ENCODE measurements at regions not wholly inside any gene's neighbourhood (a gene's known extent, or its start where the extent isn't known, plus 50 kb on each side); places are given as distances from the start of the nearest gene placed in this dataset.
"Not testable (repeated sequence)": the region's sequence is repeated elsewhere in the genome, so short reads cannot be mapped to it uniquely, and the experiment has no call there.

DNA sequence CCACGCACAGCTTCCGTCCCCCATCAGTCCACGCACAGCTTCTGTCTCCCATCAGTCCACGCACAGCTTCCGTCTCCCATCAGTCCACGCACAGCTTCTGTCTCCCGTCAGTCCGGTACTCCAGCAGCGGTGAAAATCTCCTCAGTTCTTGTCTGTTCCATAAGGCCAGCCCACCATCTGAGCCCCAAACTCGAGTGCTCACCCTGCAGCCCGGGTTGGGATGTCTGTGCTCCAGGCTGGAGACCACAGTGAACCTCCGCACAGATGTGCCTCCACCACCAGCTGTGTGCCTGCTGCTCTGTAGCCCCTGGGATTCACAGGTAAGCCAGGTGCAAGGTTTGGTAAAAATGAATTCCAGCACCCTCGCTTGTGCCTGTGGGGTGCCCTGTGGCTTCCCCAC is 258.6 kb downstream of the NPHP4 start:
- no peak for DNase-seq (ENCODE audit: low read depth)

DNA sequence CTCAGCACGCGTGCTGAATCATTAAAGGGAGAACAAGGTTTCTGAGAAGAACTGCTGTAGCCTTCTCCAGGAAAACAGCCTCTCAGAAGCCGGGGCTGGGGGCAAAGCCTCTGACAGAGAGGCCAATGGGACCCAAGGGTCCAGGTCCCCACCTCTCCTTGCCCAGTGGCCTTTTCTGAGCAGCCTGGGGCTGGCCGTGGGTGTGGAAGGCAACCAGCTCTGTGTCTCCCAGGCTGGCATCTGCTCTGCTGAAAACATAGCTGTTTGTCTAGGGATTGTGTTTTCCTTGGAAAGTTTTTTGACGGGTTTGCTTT is 261.2 kb downstream of the NPHP4 start:
- no peak for DNase-seq (ENCODE audit: low read depth)

DNA sequence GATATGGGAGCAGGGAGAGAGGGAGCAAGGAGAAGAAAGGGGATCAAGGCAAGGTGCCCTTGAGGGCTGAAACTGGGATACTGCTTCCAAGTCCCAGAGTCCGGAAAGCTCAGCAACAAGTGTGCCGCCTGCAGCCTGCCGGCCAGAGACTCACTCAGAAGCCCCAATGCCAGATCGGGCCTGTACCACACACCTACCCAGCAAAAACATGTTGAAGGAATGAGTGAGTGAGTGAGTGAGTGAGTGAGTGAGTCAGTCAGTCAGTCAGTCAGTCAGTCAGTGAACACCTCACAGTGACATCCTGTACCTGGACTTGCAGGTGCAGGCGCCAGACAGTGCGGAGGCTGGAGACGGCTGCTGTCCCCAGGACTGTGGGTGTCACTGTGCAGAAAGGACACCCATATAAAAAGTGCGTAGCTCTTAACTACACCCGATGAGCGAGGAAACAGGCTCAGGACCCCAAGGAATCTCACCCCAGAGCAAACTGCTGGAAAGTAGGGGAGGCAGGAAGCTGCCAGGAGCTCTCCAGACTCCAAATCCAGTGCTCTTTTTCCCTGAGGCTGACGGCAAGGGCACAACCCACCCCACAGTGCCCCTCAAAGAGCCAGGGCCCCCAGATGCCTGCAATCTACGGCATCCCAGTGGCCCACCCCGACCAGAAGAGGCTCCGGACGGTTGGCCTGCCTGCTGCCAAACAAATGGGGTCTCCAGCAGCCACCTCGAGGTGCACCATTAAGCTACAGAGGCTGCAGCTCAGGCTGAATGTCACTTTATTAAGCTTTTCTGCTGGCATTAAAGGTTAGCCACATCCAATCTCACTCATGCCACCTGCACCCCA is 261.7 kb downstream of the NPHP4 start:
- no peak for DNase-seq (ENCODE audit: low read depth)

DNA sequence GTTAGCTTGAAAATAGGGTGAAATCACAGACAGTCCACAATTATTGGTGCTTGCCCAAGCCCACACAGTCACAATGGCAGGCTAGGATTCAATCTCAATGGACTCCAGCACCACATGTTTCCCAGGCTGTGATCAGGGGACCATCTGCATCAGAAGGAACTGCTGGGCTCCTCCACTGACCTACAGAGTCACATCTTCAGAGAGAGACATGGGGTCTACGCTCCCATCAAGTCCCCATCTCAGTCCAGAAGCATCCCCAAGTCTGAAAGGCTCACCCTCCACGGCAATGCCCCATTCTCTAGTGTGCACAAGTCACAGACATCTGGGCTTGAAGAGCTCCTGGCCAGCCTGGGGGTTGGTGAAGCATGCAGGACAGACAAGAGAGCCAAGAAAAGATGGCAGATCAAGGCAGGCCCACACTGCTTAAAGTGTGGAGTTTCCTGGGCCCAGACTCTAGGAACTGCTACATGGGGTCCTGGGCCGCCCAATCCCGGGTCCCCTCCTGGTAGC is 262.5 kb downstream of the NPHP4 start:
- DNase-seq (ENCODE audit: low read depth), result no peak

DNA sequence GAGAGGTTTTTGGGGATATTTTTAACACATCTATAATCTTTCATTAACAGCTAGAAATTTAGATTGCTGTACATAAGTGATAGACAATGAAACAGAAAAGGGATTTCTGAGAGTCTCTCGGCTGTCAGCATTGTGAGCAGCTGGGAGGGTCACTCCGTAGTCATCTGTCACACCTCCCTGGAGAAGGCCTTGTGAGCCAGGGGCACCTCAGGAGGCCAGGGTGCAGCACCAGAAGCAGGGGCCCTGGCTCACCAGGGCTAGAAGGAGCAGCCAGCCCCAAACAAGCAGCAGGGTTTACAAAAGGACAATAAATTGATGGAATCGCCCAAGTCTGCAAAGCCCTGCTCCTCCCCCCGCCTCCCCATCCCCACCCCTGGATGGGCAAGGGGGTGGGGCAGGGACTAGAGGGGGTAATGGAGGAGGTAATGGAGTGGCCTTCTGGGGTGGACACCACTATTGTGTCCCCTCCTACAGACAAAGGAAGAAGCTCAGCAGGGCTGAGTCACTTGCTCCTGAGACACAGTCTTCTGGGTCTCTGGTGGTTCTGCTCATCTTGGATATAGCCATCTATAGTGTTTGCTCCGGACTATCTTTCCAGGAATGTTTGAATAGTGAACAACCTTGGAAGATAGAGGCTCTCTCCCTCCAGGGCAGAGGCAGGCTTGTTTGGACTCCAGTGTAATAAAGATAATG is 263.4 kb downstream of the NPHP4 start:
- no peak for DNase-seq (ENCODE audit: low read depth)

DNA sequence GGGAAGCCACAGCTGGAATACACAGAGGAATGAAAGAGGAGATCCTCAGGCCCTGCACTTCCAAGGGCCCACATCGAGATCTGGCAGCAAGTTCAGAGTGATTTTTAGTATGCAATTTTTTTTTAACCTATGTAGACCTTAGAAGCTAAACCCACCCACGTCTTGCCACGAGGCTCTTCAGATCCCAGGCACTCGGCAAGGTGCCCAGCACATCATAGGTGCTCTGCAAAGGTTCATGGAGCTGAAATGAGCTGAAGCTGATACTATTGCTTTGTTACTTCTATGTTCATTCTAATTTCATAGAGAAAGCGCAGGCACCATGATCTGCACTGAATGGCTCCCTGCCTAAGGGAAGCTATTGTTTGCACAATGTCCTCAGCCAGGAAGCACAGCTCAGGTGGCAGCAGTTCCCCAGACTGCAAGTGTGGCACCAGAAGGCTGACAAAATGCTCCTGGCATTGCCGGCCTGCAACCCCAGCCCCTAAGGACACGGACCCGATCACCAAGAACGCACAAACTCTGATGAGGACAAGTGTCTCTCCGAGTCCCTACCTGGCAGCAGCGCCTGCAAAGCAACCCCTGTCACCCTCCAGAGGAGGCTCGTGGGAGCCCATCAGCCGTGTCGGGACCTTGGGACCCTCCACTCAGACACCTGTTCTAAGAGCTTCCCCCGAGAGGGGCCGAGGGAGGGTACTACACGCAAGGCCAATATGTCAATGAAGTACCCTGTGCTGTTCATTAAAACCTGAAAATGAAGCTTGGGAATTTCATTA is 264.2 kb downstream of the NPHP4 start:
- no peak for DNase-seq (ENCODE audit: low read depth)

DNA sequence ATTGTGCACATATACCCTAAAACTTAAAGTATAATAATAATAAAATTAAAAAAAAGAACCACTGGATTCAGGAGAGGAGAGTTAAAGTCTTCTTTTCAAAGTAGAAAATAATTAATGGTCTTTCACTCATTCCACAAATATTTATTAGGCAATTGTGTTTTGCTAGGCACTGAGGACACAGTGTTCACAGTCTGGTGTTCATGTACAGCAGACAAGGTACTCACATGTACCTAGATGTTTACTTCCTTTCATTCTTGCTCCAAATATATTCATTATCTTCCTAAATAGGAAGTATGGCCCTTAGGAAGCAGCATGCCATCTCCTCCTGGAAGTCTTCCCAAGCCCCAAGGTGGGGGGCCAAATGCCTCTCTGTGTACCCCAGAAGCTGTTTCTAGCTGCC is 265.0 kb downstream of the NPHP4 start:
- DNase-seq (ENCODE audit: low read depth), result no peak

DNA sequence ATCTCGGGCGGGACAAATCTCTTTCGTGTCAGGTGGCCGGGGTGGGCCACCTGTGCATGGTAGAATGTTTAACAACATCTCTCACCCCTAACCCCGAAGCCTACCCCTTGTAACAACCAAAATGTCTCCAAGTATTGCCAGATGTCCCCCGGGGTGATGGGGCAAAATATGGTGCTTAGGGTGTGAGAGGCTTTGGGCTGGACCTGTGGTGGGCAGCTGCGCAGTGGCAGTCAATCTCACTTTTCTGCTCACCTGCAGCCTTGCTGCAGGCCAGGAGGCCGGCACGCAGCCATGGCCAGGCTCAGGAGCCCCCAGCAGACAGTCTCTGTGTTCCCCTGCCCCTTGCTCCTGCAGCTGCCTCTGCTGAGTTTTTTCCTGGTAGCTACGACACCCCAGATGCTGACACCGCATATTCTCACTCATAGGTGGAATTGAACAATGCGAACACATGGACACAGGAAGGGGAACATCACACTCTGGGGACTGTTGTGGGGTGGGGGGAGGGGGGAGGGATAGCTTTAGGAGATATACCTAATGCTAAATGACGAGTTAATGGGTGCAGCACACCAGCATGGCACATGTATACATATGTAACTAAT is 265.5 kb downstream of the NPHP4 start:
- not testable (repeated sequence) for DNase-seq (ENCODE audit: low read depth)

DNA sequence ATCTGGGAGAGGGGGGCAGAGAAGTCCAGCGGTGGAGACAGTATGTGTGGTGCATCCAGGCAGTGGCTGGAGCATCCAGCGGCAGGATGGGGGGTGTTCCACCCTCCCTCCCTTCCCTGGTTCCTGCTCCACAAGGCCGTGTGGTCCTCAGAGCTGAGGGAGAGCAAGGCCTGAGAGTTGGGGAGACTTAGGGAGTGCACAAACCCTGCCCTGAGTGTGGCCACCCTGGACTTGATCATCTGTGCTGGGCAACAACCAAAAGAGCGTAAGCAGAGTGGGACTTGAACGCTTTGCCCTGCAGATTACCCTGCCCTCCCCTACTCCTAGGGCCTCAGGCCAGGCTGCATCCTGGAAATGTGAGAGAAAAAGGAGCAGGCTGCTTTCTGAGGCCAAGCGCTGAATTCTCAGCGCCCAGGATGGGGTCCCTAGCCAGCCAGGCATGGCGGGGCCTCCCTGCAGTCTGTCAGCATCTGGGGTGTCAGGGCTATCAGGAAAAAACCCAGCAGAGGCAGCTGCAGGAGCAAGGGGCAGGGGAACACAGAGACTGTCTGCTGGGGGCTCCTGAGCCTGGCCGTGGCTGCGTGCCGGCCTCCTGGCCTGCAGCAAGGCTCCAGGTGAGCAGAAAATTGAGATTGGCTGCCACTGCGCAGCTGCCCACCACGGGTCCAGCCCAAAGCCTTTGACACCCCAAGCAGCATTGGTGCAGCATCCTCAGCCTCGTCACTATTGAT is 266.2 kb downstream of the NPHP4 start:
- DNase-seq (ENCODE audit: low read depth), result no peak

DNA sequence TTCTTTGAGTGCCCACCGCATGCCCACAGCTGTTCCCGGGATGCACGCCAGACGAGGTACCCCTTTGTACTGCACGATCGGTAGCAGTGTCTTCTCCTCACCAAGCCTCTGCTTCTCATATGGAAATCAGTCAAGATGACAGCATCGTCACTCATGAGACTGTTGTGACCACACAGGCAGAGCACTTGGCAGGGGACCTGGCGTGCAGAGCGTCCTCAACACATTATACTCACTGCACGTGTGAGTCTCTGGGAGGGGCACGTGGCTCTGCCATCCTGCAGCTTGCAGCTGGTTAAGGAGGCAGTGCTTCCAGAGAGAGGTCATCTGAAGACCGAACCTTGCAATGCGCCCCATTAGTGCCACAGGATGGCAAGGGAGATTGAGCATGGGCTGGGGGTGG is 266.8 kb downstream of the NPHP4 start:
- no peak for DNase-seq (ENCODE audit: low read depth)

DNA sequence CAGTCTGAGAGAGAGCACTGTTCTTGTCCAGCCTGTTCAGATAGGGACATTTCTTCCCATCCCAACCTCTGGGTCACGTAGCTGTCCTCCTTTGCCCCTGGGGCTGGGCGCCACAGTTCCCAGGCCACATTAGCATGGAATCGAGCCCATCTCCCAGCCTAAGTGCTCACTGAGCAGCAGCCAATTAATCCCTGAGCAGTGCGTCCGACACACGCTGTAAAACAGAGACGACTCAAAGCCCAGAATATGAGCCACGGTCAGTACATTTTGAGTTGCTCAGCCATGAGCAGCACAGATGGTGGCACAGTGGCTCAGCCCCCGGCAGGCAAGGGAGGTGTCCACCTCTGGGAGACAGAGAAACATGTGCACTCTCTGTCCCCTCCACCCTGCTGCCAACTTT is 267.4 kb downstream of the NPHP4 start:
- DNase-seq (ENCODE audit: low read depth), result no peak

DNA sequence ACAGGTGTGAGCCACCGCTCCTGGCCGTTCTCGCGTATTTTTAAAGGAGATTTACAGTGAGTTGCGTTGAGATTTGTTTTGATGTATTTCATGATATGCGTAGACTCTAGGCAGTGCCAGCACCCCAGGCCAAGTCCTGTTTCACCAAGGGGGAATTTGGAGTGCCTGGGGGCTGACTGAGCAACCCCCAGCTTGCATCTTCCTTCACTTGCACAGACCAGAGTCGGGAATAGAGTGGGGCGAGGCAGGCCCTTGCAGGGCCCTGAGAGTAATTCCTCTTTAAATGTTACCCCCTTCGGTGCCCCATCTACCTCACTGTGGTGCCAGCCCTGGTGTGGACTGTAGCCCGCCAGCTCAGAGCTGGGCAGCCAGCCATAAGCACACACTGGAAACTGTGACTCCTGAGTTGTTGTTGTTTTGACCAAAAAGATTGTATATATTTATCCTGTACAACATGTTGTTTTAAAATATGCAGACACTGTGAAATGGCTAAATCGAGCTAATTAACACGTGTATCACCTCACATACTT is 269.5 kb downstream of the NPHP4 start:
- no peak for DNase-seq (ENCODE audit: low read depth)

DNA sequence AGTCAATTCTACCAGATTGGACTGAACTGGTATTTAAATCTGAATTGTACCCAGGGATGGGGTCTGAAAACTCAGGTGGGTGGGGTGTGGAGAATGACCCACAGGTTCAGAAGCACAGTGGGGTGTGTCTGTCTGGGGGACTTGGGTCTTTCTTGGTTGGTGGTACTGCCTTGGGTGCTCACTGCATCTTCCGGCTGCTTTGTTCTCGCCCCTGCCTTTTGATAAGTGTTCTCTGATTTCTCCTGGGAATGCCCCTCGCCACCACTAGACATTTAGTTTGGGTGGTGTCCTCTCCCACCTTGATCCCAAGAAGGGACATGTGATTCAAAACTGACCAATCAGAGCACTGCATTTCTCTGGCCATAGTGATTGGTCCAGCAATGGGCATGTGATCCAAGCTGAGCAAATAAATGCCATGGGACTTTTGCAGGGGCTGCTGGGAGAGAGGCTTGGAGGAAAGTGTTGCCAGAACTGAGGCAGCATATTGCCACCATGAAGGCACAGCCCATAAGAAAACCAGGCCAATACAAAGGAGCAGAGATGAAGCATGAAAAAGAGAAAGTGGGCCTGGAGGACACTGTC is 270.5 kb downstream of the NPHP4 start:
- DNase-seq (ENCODE audit: low read depth), result no peak

DNA sequence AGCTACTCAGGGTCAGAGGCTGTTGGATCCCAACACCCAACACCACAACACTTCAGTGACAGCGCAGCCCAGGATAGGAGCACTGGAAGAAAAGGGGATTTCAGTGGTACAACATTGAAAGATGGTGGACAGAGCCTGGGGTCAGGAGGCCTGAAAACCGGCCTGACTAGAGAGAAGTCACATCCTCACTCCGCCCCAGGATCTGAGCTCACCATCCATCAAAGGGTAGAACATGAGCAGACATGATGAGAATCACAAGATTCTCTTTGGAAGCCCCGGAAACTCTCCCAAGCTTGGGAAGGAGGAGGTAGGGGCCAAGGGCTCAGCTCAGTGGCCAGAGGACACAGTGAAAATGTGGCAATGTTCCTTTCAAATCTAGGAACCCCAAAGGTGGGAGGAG is 271.3 kb downstream of the NPHP4 start:
- no peak for DNase-seq (ENCODE audit: low read depth)

DNA sequence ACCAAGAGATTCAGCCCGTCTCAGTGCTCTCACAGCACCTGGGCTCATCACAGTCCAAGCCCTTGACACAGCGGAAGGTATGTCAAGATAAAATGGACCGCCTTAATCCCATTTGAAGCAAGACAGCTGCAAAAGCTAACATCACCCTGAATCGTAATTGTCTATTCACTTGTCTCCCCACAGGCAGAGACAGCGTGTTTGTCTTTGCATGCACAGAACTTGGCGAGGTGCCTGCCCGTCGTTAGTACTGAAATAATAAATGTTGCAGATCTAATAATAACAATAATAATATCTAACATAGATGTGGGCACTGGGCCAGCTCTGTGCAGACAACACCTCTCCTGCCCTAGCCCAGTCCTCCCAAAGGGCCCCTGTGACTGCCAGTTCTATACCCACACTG is 271.7 kb downstream of the NPHP4 start:
- DNase-seq (ENCODE audit: low read depth), result no peak

DNA sequence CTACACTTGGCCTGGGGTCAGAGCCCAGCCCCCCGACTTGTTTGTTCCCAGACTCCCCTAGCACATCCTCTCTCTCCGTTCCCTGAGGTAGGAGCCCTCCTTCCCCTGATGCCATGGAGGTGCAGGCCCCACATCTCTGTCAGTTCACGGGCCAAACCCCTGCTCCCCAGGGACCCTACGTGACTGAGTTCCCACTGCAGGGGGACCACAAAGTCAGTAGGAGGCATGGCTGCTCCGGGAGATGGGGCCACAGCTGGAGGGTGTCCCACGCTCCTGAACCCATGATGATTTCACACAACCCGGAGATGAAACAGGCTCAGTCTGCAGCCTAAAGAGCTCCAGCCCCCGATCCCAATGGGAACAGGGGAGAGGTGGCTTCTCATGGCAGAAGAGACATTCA is 272.2 kb downstream of the NPHP4 start:
- no peak for DNase-seq (ENCODE audit: low read depth)

DNA sequence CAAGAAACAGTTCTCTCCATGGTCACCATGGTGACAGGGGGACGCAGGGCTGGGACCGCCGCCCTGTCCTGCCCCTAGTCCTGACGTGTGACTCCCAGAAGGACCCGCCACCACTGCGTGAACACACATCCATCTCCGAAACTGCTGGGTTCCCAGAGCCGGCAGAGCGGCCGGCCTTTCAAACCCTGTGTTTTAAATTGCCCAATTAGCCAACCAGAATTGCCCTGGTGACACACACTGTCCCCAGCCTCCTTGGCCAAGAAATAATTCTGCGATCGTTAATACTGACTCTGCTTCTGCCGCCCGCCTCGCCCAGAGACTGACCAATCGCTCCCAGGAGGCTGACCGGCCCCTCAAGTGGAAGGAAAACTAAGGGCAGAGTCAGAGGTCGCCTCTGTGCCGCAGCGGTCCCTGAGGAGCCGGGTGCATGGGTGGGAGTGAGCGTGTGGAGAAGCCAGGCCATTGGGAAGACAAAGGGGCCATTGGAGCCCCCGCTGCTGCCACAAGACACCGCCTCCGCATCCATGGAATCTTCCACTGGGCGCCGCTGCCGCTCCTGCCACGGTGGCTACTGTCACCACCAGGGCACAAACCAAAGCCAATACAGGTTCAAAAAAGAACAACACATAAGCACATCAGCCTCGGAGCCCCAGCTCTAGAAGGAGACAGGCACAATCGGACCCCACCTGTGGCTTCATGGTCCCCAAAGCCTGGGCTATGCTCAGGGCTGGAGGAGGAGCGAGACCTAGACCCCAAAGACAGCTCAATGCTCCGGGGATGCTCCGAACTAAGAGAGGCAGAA is 273.2 kb downstream of the NPHP4 start:
- no peak for DNase-seq (ENCODE audit: low read depth)

DNA sequence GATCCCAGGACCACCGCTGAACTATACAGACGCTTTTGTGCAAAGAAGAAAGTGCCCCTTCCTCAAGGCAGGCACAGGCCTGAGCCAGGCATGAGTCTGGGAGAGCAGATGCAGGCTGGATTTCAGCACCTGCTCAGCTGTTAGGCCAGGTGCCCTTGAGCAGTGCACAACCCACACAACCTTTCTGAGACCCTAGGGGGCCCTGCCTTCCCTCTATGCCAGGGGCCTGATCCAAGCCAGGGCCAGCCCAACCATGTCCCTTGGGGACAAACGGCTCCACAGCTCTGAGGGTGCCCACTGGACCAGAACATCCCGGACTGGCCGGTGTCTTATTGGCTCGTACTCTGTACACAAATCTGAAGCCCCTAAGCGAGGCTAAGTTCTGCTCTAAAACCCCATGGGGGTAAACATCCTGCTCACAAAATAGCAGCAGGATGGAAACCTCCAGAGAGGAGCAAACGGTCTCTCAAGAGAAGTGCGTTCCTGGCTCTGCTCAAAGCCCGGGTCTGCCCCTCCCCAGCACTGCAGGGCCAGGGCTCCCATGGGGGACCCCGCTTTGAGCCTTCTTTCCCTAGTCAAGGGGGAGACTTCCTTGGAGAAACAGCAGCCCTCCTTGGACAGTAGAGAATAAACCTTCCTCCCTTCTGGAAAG is 275.1 kb downstream of the NPHP4 start:
- DNase-seq (ENCODE audit: low read depth), result no peak

DNA sequence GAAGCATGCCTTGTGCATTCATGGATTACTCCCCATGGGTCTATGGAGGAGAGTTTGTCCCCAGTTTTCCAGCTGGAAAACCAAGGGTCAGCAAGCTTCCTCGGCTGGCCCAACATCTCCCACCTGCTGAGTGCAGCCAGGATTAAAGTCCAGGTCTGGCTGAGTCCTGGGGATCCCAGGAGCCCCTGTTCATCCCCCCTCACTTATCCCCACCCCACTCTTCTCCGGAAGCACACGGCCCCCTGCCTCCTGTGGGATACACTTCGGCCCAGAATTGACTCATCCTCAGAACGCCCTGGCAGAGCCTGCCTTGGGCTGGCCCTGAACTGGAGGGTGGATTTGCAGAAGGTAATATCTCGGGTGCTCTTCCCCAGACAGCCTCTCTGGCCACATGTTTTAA is 276.1 kb downstream of the NPHP4 start:
- no peak for DNase-seq (ENCODE audit: low read depth)
